OCI-LY7 (cell line): ENCODE measurements at regions not wholly inside any gene's neighbourhood (a gene's known extent, or its start where the extent isn't known, plus 50 kb on each side); places are given as distances from the start of the nearest gene placed in this dataset.

Experiments used
- CTCF ChIP-seq: fragments of 200-600 bp; sonication (generic); conservative IDR thresholded peaks from 2 replicates; pipeline ENCODE4 v1.5.1; 2014; ENCODE audit warnings: mild to moderate bottlenecking, antibody characterized with exemption, low read length, moderate library complexity, mixed read lengths
- EZH2phosphoT487 ChIP-seq: fragments of 200-600 bp; sonication (generic); IDR thresholded peaks from 2 replicates; pipeline ENCODE4 v1.6.1; 2018; ENCODE audit warnings: low read depth, borderline replicate concordance, mild to moderate bottlenecking, mixed run types, antibody characterized with exemption, low read length, moderate library complexity, mixed read lengths

DNA sequence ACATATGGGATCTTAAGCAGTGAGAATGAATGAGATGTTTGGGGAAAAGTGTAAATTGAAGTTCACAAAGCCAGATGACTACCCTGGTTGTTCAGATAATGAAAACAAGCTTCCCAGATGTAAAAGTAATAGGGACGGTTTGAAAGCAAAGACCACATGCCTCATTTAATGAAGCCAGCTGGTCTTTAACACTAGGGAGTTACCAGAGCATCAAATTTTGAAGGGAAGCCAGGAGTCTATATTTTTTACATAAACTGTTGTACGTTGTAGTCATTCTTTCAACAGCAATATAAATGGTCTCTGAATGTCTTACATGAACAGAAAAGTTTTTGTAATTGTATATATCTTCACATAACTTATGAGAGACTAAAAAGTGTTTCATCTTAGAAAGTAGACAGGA lies 2604.5 kb upstream of the PCDH20 start:
- no peak for TF ChIP-seq CTCF
- TF ChIP-seq EZH2phosphoT487 = no peak
